Keratinocyte (primary cell): ENCODE measurements at regions not wholly inside any gene's neighbourhood (a gene's known extent, or its start where the extent isn't known, plus 50 kb on each side); places are given as distances from the start of the nearest gene placed in this dataset.

Experiments
- DNase-seq: peaks from one replicate; pipeline ENCODE4 v3.0.0-alpha.2; 2011; ENCODE audit warnings: low read depth, missing footprints, low spot score
- FAIRE-seq: peaks from 2 replicates; lab custom pipeline; 2011; peaks lifted over from hg19 to GRCh38; lab: Jason Lieb, UNC
- H2AFZ ChIP-seq: 2 replicates; pipeline ENCODE4 v1.6.0; 2012; ENCODE audit warnings: low read length, control low read depth, inconsistent platforms; ENCODE audit not compliant: control insufficient read depth
- H3K27ac ChIP-seq: 2 replicates; pipeline ENCODE4 v1.5.1; 2011; ENCODE audit warnings: low read length; ENCODE audit not compliant: control insufficient read depth, insufficient read depth
- H3K27me3 ChIP-seq: 3 replicates; pipeline ENCODE4 v1.6.0; 2011; ENCODE audit warnings: low read length; ENCODE audit not compliant: control insufficient read depth, insufficient read depth; ENCODE audit errors: extremely low read depth
- H3K36me3 ChIP-seq, 2 experiments: 2 replicates in 1 of 2; 3 replicates in 1 of 2; pipeline ENCODE4 v1.5.1; 2011; ENCODE audit warnings: low read length in 2 of 2, mild to moderate bottlenecking in 1 of 2; ENCODE audit not compliant: control insufficient read depth in 2 of 2, insufficient read depth in 2 of 2; ENCODE audit errors: extremely low read depth in 1 of 2
- H3K4me1 ChIP-seq: 3 replicates; pipeline ENCODE4 v1.5.1; 2011; ENCODE audit warnings: low read length; ENCODE audit not compliant: control insufficient read depth, insufficient read depth; ENCODE audit errors: extremely low read depth
- H3K4me2 ChIP-seq: 3 replicates; pipeline ENCODE4 v1.6.0; 2011; ENCODE audit warnings: low read depth, low read length; ENCODE audit not compliant: control insufficient read depth, insufficient read depth; ENCODE audit errors: extremely low read depth
- H3K4me3 ChIP-seq, 3 experiments: fragments of 200-600 bp in 1 of 3; sonication (generic) in 1 of 3; 2 replicates in 2 of 3; 3 replicates in 1 of 3; pipeline ENCODE4 v1.5.1; 2011 to 2016; ENCODE audit warnings: low read length in 3 of 3, mild to moderate bottlenecking in 3 of 3, control low read depth in 2 of 3, inconsistent platforms in 1 of 3, low read depth in 1 of 3, mixed read lengths in 1 of 3, mixed run types in 1 of 3, moderate library complexity in 1 of 3; ENCODE audit not compliant: control insufficient read depth in 2 of 3, insufficient read depth in 2 of 3; ENCODE audit errors: extremely low read depth in 1 of 3
- H3K79me2 ChIP-seq: 2 replicates; pipeline ENCODE4 v1.6.0; 2012; ENCODE audit warnings: low read length; ENCODE audit not compliant: control insufficient read depth, insufficient read depth
- H3K9ac ChIP-seq: 3 replicates; pipeline ENCODE4 v1.6.0; 2011; ENCODE audit warnings: low read length; ENCODE audit not compliant: control insufficient read depth, insufficient read depth; ENCODE audit errors: extremely low read depth
- H3K9me1 ChIP-seq: 3 replicates; pipeline ENCODE4 v1.6.0; 2011; ENCODE audit warnings: low read length; ENCODE audit not compliant: control insufficient read depth, insufficient read depth; ENCODE audit errors: extremely low read depth
- H3K9me3 ChIP-seq: 2 replicates; pipeline ENCODE4 v1.5.1; 2012; ENCODE audit warnings: low read depth, low read length; ENCODE audit not compliant: control insufficient read depth
- H4K20me1 ChIP-seq: 3 replicates; pipeline ENCODE4 v1.6.0; 2011; ENCODE audit warnings: low read length; ENCODE audit not compliant: control insufficient read depth, insufficient read depth; ENCODE audit errors: extremely low read depth
- EZH2 ChIP-seq: IDR thresholded peaks from one replicate; pipeline ENCODE4 v1.6.1; 2012; ENCODE audit warnings: inconsistent platforms, mild to moderate bottlenecking, low read length, moderate library complexity
- dilution Hi-C: fragments of 300-500 bp; cut with MboI; formaldehyde crosslinking; loops from one replicate; pipeline ENCODE4 v1.7.0; 2020; ENCODE audit warnings: low sequenced_read_pairs; ENCODE audit not compliant: extremely low pct_ligation_motif_present
- TF ChIP-seq, protein P1 (sequence below), 3 experiments: IDR thresholded peaks in 1 of 3; conservative IDR thresholded peaks in 1 of 3; optimal IDR thresholded peaks in 1 of 3; 2 replicates in 2 of 3; 3 replicates in 1 of 3; pipeline versions ENCODE3 to v1.5.1; 2011; ENCODE audit warnings: low read length in 3 of 3, mild to moderate bottlenecking in 3 of 3, moderate library complexity in 2 of 3, control low read depth in 1 of 3, inconsistent platforms in 1 of 3; ENCODE audit not compliant: insufficient read depth in 2 of 3; ENCODE audit errors: extremely low read depth in 1 of 3

- H3K9me3 ChIP-seq, result no peaks in the 10 kb centered on the region
- FAIRE-seq (no peak), DNase-seq (no peak)
- H3K4me1 ChIP-seq, result no peaks in the 10 kb centered on the region
- H3K36me3 ChIP-seq, result no peaks in the 10 kb centered on the region
- no peak for TF ChIP-seq EZH2
- TF ChIP-seq, protein P1, sequence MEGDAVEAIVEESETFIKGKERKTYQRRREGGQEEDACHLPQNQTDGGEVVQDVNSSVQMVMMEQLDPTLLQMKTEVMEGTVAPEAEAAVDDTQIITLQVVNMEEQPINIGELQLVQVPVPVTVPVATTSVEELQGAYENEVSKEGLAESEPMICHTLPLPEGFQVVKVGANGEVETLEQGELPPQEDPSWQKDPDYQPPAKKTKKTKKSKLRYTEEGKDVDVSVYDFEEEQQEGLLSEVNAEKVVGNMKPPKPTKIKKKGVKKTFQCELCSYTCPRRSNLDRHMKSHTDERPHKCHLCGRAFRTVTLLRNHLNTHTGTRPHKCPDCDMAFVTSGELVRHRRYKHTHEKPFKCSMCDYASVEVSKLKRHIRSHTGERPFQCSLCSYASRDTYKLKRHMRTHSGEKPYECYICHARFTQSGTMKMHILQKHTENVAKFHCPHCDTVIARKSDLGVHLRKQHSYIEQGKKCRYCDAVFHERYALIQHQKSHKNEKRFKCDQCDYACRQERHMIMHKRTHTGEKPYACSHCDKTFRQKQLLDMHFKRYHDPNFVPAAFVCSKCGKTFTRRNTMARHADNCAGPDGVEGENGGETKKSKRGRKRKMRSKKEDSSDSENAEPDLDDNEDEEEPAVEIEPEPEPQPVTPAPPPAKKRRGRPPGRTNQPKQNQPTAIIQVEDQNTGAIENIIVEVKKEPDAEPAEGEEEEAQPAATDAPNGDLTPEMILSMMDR (optimal IDR thresholded peaks at IDR 0.05 in 1 of 3, IDR thresholded peaks at IDR 0.05 in 1 of 3, conservative IDR thresholded peaks at IDR 0.05 in 1 of 3; ENCODE audit: extremely low read depth in 1 of 3, insufficient read depth in 2 of 3, low read length in 3 of 3), result no peak
- peaks cover 18% of the 10 kb centered on the region for H3K27me3 ChIP-seq
- no peaks in the 10 kb centered on the region for H3K9me1 ChIP-seq
- H3K4me3 ChIP-seq, result no peak overlapping the region
- dilution Hi-C loops, result no loop called here
- no peaks in the 10 kb centered on the region for H4K20me1 ChIP-seq
- H2AFZ ChIP-seq, result no peak overlapping the region
- no peak overlapping the region for H3K4me2 ChIP-seq
- no peaks in the 10 kb centered on the region for H3K79me2 ChIP-seq
- no peak overlapping the region for H3K9ac ChIP-seq
- H3K27ac ChIP-seq, result no peak overlapping the region
Observed at GRCh38 chr2:121018136-121019061, 266.6 kb downstream of the TFCP2L1 start.

DNA sequence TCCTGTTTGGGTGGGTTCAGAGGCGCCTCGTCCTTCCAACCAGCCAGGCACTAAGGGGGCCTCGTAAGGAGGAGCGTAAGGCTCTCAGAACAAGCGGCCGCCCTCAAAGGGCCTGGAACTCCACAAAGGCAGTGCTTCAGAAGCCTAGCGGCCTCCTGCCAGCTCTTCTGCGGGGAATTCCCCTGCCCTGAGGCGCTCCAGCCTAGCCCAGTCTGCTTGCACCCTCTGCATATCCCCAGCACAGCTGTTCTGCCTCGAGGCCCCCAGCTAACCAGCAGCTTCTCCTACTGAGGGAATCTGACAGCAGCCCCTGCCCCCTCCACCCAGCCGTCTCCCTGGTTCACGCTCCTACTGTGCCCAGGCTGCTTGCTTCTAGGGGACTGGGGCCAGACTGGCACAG is 265.9 kb downstream of the TFCP2L1 start:
- H3K9ac ChIP-seq, result no peak overlapping the region
- no peak overlapping the region for H3K4me2 ChIP-seq
- H3K4me1 ChIP-seq, result no peaks in the 10 kb centered on the region
- no peaks in the 10 kb centered on the region for H3K36me3 ChIP-seq
- peaks cover 18% of the 10 kb centered on the region for H3K27me3 ChIP-seq
- H4K20me1 ChIP-seq, result no peaks in the 10 kb centered on the region
- H3K9me1 ChIP-seq, result no peaks in the 10 kb centered on the region
- H3K27ac ChIP-seq, result no peak overlapping the region
- no peak overlapping the region for H2AFZ ChIP-seq
- no peak for FAIRE-seq
- TF ChIP-seq, protein P1 (optimal IDR thresholded peaks at IDR 0.05 in 1 of 3, IDR thresholded peaks at IDR 0.05 in 1 of 3, conservative IDR thresholded peaks at IDR 0.05 in 1 of 3; ENCODE audit: extremely low read depth in 1 of 3, insufficient read depth in 2 of 3, low read length in 3 of 3), result no peak
- TF ChIP-seq EZH2, result no peak
- dilution Hi-C loops, result no loop called here
- H3K4me3 ChIP-seq, result no peak overlapping the region
- H3K9me3 ChIP-seq, result no peaks in the 10 kb centered on the region
- no peaks in the 10 kb centered on the region for H3K79me2 ChIP-seq
- DNase-seq, result no peak
